ENCODE measurements at regions not wholly inside any gene's neighbourhood (a gene's known extent, or its start where the extent isn't known, plus 50 kb on each side); places are given as distances from the start of the nearest gene placed in this dataset.
"Not testable (repeated sequence)": the region's sequence is repeated elsewhere in the genome, so short reads cannot be mapped to it uniquely, and the experiment has no call there.

DNA sequence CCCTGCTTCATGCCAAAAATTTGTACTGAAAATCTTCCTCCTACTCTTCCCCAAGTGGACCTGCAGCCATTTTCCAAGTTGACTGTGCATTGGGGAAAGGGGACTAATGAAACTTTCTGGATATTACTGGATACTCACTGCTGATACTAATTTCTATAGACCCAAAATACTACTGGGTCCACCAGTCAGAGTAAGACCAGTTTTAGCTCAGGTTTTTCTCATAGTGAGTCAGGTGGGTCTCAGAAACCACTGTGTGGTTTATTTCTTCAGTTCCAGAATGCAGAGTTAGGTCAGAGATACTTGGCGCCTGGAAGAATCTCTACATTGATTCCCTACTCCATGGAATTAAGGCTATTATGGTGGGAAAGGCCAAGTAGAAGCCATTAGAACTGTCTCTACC, 274.8 kb upstream of the SYNCRIP start:
- TF ChIP-seq, protein P1, sequence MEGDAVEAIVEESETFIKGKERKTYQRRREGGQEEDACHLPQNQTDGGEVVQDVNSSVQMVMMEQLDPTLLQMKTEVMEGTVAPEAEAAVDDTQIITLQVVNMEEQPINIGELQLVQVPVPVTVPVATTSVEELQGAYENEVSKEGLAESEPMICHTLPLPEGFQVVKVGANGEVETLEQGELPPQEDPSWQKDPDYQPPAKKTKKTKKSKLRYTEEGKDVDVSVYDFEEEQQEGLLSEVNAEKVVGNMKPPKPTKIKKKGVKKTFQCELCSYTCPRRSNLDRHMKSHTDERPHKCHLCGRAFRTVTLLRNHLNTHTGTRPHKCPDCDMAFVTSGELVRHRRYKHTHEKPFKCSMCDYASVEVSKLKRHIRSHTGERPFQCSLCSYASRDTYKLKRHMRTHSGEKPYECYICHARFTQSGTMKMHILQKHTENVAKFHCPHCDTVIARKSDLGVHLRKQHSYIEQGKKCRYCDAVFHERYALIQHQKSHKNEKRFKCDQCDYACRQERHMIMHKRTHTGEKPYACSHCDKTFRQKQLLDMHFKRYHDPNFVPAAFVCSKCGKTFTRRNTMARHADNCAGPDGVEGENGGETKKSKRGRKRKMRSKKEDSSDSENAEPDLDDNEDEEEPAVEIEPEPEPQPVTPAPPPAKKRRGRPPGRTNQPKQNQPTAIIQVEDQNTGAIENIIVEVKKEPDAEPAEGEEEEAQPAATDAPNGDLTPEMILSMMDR (IDR thresholded peaks at IDR 0.05; ENCODE audit: control insufficient read depth, insufficient read depth, low read depth, low read length, missing control alignments), result no peak
- DNase-seq (ENCODE audit: low read depth), result no peak
- no peak overlapping the region for H3K4me3 ChIP-seq (ENCODE audit: control insufficient read depth, low read depth, low read length)

DNA sequence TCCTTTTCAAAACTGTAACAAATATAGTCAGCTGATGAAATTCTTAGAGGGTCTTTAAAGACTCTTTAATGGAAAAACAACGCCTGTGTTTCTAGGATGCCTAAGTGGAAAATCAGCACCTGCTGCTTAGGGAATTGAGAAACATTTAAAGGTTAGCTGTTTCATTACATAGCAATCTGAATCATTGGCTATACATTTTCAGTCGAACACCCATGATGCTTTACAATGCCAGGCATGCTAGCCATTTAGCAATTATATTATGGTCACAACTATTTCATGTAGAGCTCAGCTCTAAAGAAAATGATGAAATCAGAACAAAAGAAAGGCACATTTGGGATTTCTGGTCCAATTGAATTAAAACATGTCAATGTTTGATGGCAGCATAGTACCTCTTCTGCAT, 270.3 kb upstream of the SYNCRIP start:
- no peak for DNase-seq (ENCODE audit: low read depth)
- TF ChIP-seq, protein P1 (IDR thresholded peaks at IDR 0.05; ENCODE audit: control insufficient read depth, insufficient read depth, low read depth, low read length, missing control alignments), result no peak

DNA sequence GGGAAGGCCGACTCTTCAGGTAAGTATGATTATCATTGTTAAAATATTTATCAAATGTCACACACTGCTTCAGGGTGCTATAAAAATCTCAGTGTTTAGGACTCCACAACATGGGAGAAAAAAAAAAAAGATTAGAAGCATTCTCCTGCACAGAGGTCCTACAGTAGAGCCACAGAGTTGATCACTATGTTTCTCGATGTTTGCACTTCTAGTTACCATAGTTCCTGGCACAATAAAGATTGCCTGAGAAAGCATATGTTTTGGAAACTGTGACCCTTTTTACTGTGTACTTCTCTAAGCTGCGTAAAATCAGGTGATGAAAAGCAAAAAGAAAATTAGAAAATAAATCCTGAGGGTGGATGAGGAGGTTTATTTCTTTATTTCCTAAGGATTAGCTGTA, 269.9 kb upstream of the SYNCRIP start:
- TF ChIP-seq, protein P1 (IDR thresholded peaks at IDR 0.05; ENCODE audit: control insufficient read depth, insufficient read depth, low read depth, low read length, missing control alignments), result no peak
- no peak overlapping the region for H3K4me3 ChIP-seq (ENCODE audit: control insufficient read depth, low read depth, low read length)
- no peak for DNase-seq (ENCODE audit: low read depth)

More for the DNA sequence above, 270.3 kb upstream of the SYNCRIP start:
- no peak overlapping the region for H3K4me3 ChIP-seq (ENCODE audit: control insufficient read depth, low read depth, low read length)

DNA sequence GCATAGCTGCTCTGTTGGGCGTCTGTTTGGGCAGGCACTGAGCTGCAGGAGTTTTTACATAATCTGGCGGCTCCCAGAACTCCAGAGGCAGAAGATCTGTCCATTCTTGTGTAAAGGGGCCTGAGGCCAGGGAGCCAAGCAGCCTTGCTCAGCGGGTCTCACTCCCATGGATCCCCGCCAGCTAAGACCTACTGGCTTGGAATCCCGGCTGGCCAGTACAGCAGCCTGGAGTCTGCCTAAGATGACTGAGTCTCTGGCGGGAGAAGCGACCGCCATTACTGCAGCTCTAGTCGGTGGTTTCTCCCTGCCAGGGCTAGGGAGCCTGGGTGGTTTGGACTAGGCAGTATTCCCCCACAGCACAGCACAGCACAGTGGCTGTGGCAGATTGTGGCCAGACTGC, 268.4 kb upstream of the SYNCRIP start:
- H3K4me3 ChIP-seq (ENCODE audit: control insufficient read depth, low read depth, low read length), result no peak overlapping the region
- no peak for DNase-seq (ENCODE audit: low read depth)
- TF ChIP-seq, protein P1 (IDR thresholded peaks at IDR 0.05; ENCODE audit: control insufficient read depth, insufficient read depth, low read depth, low read length, missing control alignments), result no peak

DNA sequence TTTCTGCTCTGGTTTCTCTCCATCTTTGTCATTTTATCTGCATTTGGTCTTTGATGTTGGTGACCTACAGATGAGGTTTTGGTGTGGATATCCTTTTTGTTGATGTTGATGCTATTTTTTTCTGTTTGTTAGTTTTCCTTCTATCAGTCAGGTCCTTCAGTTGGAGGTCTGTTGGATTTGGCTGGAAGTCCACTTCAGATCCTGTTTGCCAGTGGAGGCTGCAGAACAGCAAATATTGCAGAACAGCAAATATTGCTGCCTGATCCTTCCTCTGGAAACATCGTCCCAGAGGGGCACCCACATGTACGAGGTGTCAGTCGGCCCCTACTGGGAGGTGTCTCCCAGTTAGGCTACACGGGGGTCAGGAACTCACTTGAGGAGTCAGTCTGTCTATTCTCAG, 265.4 kb upstream of the SYNCRIP start:
- DNase-seq (ENCODE audit: low read depth); H3K4me3 ChIP-seq (ENCODE audit: control insufficient read depth, low read depth, low read length): not testable (repeated sequence)

DNA sequence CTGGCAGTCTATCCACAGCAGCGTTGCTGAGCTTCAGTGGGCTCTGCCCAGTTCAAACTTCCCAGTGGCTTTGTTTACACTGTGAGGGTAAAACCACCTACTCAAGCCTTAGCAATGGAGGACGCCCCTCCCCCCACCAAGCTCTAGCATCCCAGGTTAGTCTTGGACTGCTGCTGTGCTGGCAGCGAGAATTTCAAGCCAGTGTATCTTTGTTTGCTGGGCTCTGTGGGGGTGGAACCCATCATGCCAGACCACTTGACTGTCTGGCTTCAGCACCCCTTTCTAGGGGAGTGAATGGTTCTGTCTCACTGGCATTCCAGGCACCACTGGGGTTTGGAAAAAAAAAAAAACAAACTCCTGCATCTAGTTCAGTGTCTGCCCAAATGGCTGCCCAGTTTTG, 249.7 kb upstream of the SYNCRIP start:
- DNase-seq (ENCODE audit: low read depth), result no peak
- no peak overlapping the region for H3K4me3 ChIP-seq (ENCODE audit: control insufficient read depth, low read depth, low read length)
- TF ChIP-seq, protein P1 (IDR thresholded peaks at IDR 0.05; ENCODE audit: control insufficient read depth, insufficient read depth, low read depth, low read length, missing control alignments), result no peak

DNA sequence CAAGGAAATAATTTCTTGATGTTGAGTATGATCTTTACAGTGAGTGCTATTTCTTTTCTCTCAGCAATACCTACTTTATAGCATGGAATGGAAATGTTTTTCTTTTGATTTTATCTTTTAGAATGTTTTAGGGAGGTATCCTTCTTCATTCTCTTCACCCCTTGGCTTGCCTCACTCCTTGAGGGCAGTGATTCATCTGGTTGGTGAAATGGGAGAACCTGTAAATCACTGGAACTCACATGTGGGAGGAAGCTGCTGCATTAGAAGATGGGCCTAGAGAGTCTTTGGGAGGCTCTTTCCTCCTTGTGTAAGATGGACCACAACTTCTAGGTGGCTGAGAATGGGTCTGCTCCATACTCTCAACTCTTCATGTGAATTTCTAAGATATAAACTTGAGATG, 244.8 kb upstream of the SYNCRIP start:
- no peak for DNase-seq (ENCODE audit: low read depth)
- TF ChIP-seq, protein P1 (IDR thresholded peaks at IDR 0.05; ENCODE audit: control insufficient read depth, insufficient read depth, low read depth, low read length, missing control alignments), result no peak

More for the DNA sequence above, 244.8 kb upstream of the SYNCRIP start:
- no peak overlapping the region for H3K4me3 ChIP-seq (ENCODE audit: control insufficient read depth, low read depth, low read length)

All from AG09309 (cell line).